Peyer's patch (tissue), 4 donors: ENCODE measurements at regions not wholly inside any gene's neighbourhood (a gene's known extent, or its start where the extent isn't known, plus 50 kb on each side); places are given as distances from the start of the nearest gene placed in this dataset.

Experiments
- DNase-seq, 3 donors: peaks; one replicate each; pipeline ENCODE4 v3.0.0-alpha.2; 2017 to 2019
- H3K27ac ChIP-seq, 4 donors: fragments of 200-600 bp; sonication (generic); one replicate each; pipeline ENCODE4 v1.5.1; 2016 to 2019
- H3K27me3 ChIP-seq, 2 donors: fragments of 200-600 bp; sonication (generic); one replicate each; pipeline ENCODE4 v1.5.1; 2019
- H3K36me3 ChIP-seq, 3 donors: fragments of 200-600 bp; sonication (generic); one replicate each; pipeline ENCODE4 v1.5.1; 2016 to 2019
- H3K4me1 ChIP-seq, 4 donors: fragments of 200-600 bp; sonication (generic); one replicate each; pipeline ENCODE4 v1.5.1; 2016 to 2019
- H3K4me3 ChIP-seq, 4 donors: fragments of 200-600 bp; sonication (generic); 1 replicate in 3 of 4; 2 replicates in 1 of 4; pipeline ENCODE4 v1.5.1; 2016 to 2019; ENCODE audit warnings: mild to moderate bottlenecking in 1 of 4
- H3K9me3 ChIP-seq, 4 donors: fragments of 200-600 bp; sonication (generic); one replicate each; pipeline ENCODE4 v1.5.1; 2016 to 2019; ENCODE audit warnings: mild to moderate bottlenecking in 1 of 4
- POLR2A ChIP-seq, 2 donors: fragments of 450-650 bp; IDR thresholded peaks; one replicate each; pipeline ENCODE4 v1.5.1; 2017; ENCODE audit warnings: antibody characterized with exemption in 2 of 2, mild to moderate bottlenecking in 2 of 2, moderate library complexity in 2 of 2
- TF ChIP-seq, protein P1 (sequence below), 6 experiments: fragments of 450-650 bp in 4 of 6; fragments of 200-600 bp in 2 of 6; sonication (generic) in 1 of 6; IDR thresholded peaks; one replicate each; pipeline ENCODE4 v1.5.1; 2017 to 2019; ENCODE audit warnings: antibody characterized with exemption in 6 of 6, mild to moderate bottlenecking in 3 of 6, moderate library complexity in 1 of 6

DNA sequence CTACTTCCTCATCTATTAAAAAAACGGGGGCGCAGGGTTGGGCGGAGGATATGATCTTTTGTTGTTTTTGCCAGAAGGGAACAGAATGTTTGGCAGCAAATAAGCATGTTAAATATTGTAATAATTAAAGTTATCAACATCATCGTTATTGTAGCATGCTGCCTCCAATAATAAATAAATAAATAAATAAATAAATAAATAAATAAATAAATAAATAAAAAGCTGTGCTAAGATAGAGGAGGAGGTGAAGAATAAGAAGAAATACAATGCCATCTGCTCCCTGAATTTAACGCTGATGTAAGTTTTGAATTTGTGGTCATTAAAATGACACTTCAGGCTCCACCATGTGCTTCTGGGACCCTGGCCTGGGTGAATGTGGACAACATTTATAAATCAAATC lies 508.0 kb upstream of the TNC start:
- no peak for TF ChIP-seq POLR2A (IDR thresholded peaks at IDR 0.05)
- TF ChIP-seq, protein P1, sequence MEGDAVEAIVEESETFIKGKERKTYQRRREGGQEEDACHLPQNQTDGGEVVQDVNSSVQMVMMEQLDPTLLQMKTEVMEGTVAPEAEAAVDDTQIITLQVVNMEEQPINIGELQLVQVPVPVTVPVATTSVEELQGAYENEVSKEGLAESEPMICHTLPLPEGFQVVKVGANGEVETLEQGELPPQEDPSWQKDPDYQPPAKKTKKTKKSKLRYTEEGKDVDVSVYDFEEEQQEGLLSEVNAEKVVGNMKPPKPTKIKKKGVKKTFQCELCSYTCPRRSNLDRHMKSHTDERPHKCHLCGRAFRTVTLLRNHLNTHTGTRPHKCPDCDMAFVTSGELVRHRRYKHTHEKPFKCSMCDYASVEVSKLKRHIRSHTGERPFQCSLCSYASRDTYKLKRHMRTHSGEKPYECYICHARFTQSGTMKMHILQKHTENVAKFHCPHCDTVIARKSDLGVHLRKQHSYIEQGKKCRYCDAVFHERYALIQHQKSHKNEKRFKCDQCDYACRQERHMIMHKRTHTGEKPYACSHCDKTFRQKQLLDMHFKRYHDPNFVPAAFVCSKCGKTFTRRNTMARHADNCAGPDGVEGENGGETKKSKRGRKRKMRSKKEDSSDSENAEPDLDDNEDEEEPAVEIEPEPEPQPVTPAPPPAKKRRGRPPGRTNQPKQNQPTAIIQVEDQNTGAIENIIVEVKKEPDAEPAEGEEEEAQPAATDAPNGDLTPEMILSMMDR (IDR thresholded peaks at IDR 0.05): no peak
- no peak overlapping the region for H3K4me3 ChIP-seq
- DNase-seq: no peak

DNA sequence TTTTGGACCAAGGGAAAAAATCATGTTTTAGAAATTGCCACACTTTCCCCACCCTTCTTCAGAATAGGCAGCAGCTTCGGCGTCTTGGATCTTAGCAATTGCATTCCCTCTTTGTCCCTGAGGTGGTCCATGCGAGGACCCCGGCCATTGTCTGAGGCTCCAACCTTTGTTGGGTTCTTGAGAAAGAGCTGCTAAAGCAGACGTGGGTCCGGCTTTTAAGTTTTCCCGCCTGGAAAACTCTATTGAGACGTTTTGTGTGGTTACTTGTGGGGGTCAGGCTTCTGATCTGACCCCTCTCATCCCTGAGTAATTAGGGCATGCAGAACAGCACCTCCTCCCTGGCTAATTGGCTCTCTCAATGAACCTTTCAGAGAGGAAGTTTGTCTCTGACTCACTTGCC lies 509.6 kb upstream of the TNC start:
- H3K36me3 ChIP-seq: no peaks in the 10 kb centered on the region
- no peaks in the 10 kb centered on the region for H3K27me3 ChIP-seq
- H3K9me3 ChIP-seq: no peaks in the 10 kb centered on the region
- H3K4me1 ChIP-seq: no peaks in the 10 kb centered on the region
- H3K27ac ChIP-seq: no peak overlapping the region
- H3K4me3 ChIP-seq: no peak overlapping the region
- no peak for TF ChIP-seq POLR2A (IDR thresholded peaks at IDR 0.05)
- TF ChIP-seq, protein P1 (IDR thresholded peaks at IDR 0.05): no peak
- DNase-seq: no peak

More for the DNA sequence above, 508.0 kb upstream of the TNC start:
- no peaks in the 10 kb centered on the region for H3K36me3 ChIP-seq
- no peaks in the 10 kb centered on the region for H3K9me3 ChIP-seq
- H3K27me3 ChIP-seq: no peaks in the 10 kb centered on the region
- no peak overlapping the region for H3K27ac ChIP-seq
- H3K4me1 ChIP-seq: no peaks in the 10 kb centered on the region

GRCh38 chr9:115628426-115628825 lies 510.5 kb upstream of the TNC start:
- Histone ChIP-seq H3K4me3 (no peak overlapping the region), H3K4me1 (no peaks in the 10 kb centered on the region), H3K9me3 (no peaks in the 10 kb centered on the region), H3K36me3 (no peaks in the 10 kb centered on the region), H3K27me3 (no peaks in the 10 kb centered on the region), H3K27ac (no peak overlapping the region)
- TF ChIP-seq, protein P1 (IDR thresholded peaks at IDR 0.05): no peak
- TF ChIP-seq POLR2A (IDR thresholded peaks at IDR 0.05): no peak
- no peak for DNase-seq

GRCh38 chr9:115629879-115630840 lies 512.2 kb upstream of the TNC start:
- Histone ChIP-seq H3K4me3 (no peak overlapping the region), H3K9me3 (no peaks in the 10 kb centered on the region), H3K27me3 (no peaks in the 10 kb centered on the region), H3K4me1 (no peaks in the 10 kb centered on the region), H3K27ac (no peak overlapping the region), H3K36me3 (no peaks in the 10 kb centered on the region)
- TF ChIP-seq POLR2A (IDR thresholded peaks at IDR 0.05): no peak
- TF ChIP-seq, protein P1 (IDR thresholded peaks at IDR 0.05): no peak
- DNase-seq: no peak

GRCh38 chr9:115632391-115632790 lies 514.4 kb upstream of the TNC start:
- DNase-seq: no peak
- Histone ChIP-seq H3K4me3 (no peak overlapping the region), H3K27me3 (no peaks in the 10 kb centered on the region), H3K27ac (no peak overlapping the region), H3K9me3 (no peaks in the 10 kb centered on the region), H3K4me1 (no peaks in the 10 kb centered on the region), H3K36me3 (no peaks in the 10 kb centered on the region)
- TF ChIP-seq, protein P1 (IDR thresholded peaks at IDR 0.05): no peak
